SU-DHL-6 (cell line): ENCODE measurements at regions not wholly inside any gene's neighbourhood (a gene's known extent, or its start where the extent isn't known, plus 50 kb on each side); places are given as distances from the start of the nearest gene placed in this dataset.

Experiments
- H2AFZ ChIP-seq: fragments of 200-600 bp; sonication (generic); 2 replicates; pipeline ENCODE4 v1.6.1; 2014; ENCODE audit warnings: low read depth, mild to moderate bottlenecking, moderate library complexity, mixed read lengths, antibody characterized with exemption, low read length; ENCODE audit not compliant: severe bottlenecking
- H3F3A ChIP-seq: fragments of 200-600 bp; shearing (Covaris generic); 2 replicates; pipeline ENCODE4 v1.6.0; 2016; ENCODE audit warnings: antibody characterized with exemption, mild to moderate bottlenecking; ENCODE audit not compliant: insufficient read depth
- H3K27ac ChIP-seq: fragments of 200-600 bp; sonication (generic); 2 replicates; pipeline ENCODE4 v1.5.1; 2016; ENCODE audit warnings: low read depth, mild to moderate bottlenecking, low read length, moderate library complexity, mixed read lengths
- H3K27me3 ChIP-seq: fragments of 200-600 bp; sonication (generic), shearing (Covaris generic); 2 replicates; pipeline ENCODE4 v1.6.0; 2014; ENCODE audit warnings: mild to moderate bottlenecking, low read length
- H3K36me3 ChIP-seq: fragments of 200-600 bp; sonication (generic); 2 replicates; pipeline ENCODE4 v1.6.1; 2014; ENCODE audit warnings: mild to moderate bottlenecking, low read length, mixed read lengths
- H3K4me2 ChIP-seq: fragments of 300-600, 200-600 bp; shearing (Covaris generic), sonication (generic); 2 replicates; pipeline ENCODE4 v1.6.0; 2014; ENCODE audit warnings: low read length, low read depth, mild to moderate bottlenecking; ENCODE audit not compliant: poor library complexity, severe bottlenecking
- H3K4me3 ChIP-seq: fragments of 200-600 bp; sonication (generic); 2 replicates; pipeline ENCODE4 v1.5.1; 2014; ENCODE audit warnings: antibody characterized with exemption, low read length, mild to moderate bottlenecking, mixed read lengths; ENCODE audit not compliant: insufficient read depth, poor library complexity, severe bottlenecking
- H3K79me2 ChIP-seq: fragments of 200-600 bp; sonication (generic); 2 replicates; pipeline ENCODE4 v1.6.1; 2014; ENCODE audit warnings: mild to moderate bottlenecking, low read length, moderate library complexity; ENCODE audit not compliant: insufficient read depth
- H3K9ac ChIP-seq: fragments of 200-600 bp; sonication (generic); 2 replicates; pipeline ENCODE4 v1.7.0; 2014; ENCODE audit warnings: mild to moderate bottlenecking, low read length
- H3K9me2 ChIP-seq: fragments of 200-600 bp; sonication (generic); replicated peaks from 2 replicates; pipeline ENCODE4 v1.6.1; 2014; ENCODE audit warnings: low read length; ENCODE audit not compliant: insufficient read depth
- H3K9me3 ChIP-seq: fragments of 200-600 bp; sonication (generic); 2 replicates; pipeline ENCODE4 v1.6.1; 2014; ENCODE audit warnings: low read length, mixed read lengths; ENCODE audit not compliant: insufficient read depth
- H4K20me1 ChIP-seq: fragments of 200-600 bp; sonication (generic); 2 replicates; pipeline ENCODE4 v1.6.1; 2014; ENCODE audit warnings: low read depth, mild to moderate bottlenecking, antibody characterized with exemption, low read length, moderate library complexity, mixed read lengths
- CTCF ChIP-seq: fragments of 200-600 bp; sonication (generic); IDR thresholded peaks from one replicate; pipeline ENCODE4 v1.5.1; 2017; ENCODE audit warnings: antibody characterized with exemption, mild to moderate bottlenecking, low read length, moderate library complexity; ENCODE audit not compliant: insufficient read depth, poor library complexity, severe bottlenecking
- EZH2phosphoT487 ChIP-seq: fragments of 200-600 bp; sonication (generic), shearing (Covaris generic); conservative IDR thresholded peaks from 2 replicates; pipeline ENCODE4 v1.6.1; 2018; ENCODE audit warnings: mild to moderate bottlenecking, antibody characterized with exemption, low read length, moderate library complexity, mixed read lengths

GRCh38 chr3:166360720-166361119 is 523.5 kb upstream of the BCHE start:
- Histone ChIP-seq H3K9me2 (no peaks in the 10 kb centered on the region), H2AFZ (no peak overlapping the region), H3K9ac (no peak overlapping the region), H3K4me3 (no peak overlapping the region), H3K27me3 (no peaks in the 10 kb centered on the region), H4K20me1 (no peaks in the 10 kb centered on the region), H3K27ac (no peak overlapping the region), H3K9me3 (no peaks in the 10 kb centered on the region), H3K4me2 (no peak overlapping the region), H3K36me3 (no peaks in the 10 kb centered on the region), H3F3A (no peaks in the 10 kb centered on the region), H3K79me2 (no peaks in the 10 kb centered on the region)
- TF ChIP-seq EZH2phosphoT487 = no peak
- no peak for TF ChIP-seq CTCF

GRCh38 chr3:166351461-166351860 is 514.2 kb upstream of the BCHE start:
- no peak for TF ChIP-seq EZH2phosphoT487
- TF ChIP-seq CTCF = no peak
- no peak overlapping the region for H3K27ac ChIP-seq

GRCh38 chr3:166340604-166341266 is 503.5 kb upstream of the BCHE start:
- Histone ChIP-seq H3K79me2 (no peaks in the 10 kb centered on the region), H3K9me3 (no peaks in the 10 kb centered on the region), H4K20me1 (no peaks in the 10 kb centered on the region), H3K27me3 (no peaks in the 10 kb centered on the region), H3K27ac (no peak overlapping the region), H3K4me3 (no peak overlapping the region), H3K4me2 (no peak overlapping the region), H3F3A (no peaks in the 10 kb centered on the region), H3K36me3 (no peaks in the 10 kb centered on the region), H3K9ac (no peak overlapping the region), H2AFZ (no peak overlapping the region), H3K9me2 (no peaks in the 10 kb centered on the region)
- no peak for TF ChIP-seq CTCF
- no peak for TF ChIP-seq EZH2phosphoT487

More at GRCh38 chr3:166351461-166351860, 514.2 kb upstream of the BCHE start:
- H3K4me3 ChIP-seq = no peak overlapping the region
- H4K20me1 ChIP-seq = no peaks in the 10 kb centered on the region
- no peaks in the 10 kb centered on the region for H3K79me2 ChIP-seq
- no peak overlapping the region for H3K4me2 ChIP-seq
- H3K36me3 ChIP-seq = no peaks in the 10 kb centered on the region
- H3K9me2 ChIP-seq = no peaks in the 10 kb centered on the region
- H2AFZ ChIP-seq = no peak overlapping the region
- H3K9ac ChIP-seq = no peak overlapping the region
- H3K27me3 ChIP-seq = no peaks in the 10 kb centered on the region
- H3K9me3 ChIP-seq = peaks cover 13% of the 10 kb centered on the region; the same call in 1 of the 2 replicates
- no peaks in the 10 kb centered on the region for H3F3A ChIP-seq
